ENCODE measurements at regions not wholly inside any gene's neighbourhood (a gene's known extent, or its start where the extent isn't known, plus 50 kb on each side); places are given as distances from the start of the nearest gene placed in this dataset.

DNA sequence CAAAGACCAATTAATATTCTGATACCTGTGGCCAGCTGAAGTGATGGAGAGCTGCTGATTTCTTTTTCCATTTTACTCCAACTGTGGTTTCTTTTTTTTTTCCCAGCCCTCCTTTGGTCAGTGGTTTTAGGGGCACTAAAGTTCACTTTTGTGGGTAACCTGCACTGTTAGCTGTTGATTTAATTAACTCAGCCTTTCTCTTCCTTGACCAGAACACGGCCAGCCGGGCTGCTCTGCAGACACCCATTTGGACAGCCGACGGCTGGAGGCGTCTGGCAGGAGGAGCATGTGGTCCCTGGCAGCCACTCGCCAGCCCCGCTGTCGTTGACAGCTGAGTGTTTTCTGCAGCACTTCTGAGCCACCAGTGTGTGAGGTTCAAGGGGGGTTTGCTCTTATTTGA, 136.2 kb upstream of the RUNX3 start:
- DNase-seq (ENCODE audit: low spot score): no peak

DNA sequence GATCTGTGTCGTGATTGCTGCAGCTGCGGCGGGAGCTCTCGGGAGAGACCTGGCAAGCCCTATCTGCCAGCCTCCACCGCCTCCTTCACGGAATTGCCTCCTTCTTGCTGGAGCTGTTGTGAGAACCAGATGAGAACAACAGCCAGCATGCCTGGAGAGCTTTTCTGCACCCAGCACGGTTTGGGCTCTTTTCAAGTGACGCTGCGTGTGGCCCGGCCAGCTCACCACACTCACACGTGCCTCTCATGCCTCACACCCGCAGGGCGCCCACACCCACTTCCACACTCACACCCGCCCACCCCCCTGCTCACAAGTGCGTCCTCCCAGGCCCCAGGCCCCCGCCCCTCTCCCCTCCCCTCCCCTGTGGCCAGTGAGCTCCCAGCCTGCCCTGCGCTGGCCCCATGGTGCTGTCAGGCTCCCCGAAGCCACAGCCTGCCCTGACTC, 135.7 kb upstream of the RUNX3 start:
- in situ Hi-C loops (cut with HindIII; ENCODE audit: low sequenced_read_pairs): no loop called here
- DNase-seq (ENCODE audit: low spot score): no peak

More for the DNA sequence above, 136.2 kb upstream of the RUNX3 start:
- in situ Hi-C loops (cut with HindIII; ENCODE audit: low sequenced_read_pairs): no loop called here

- DNase-seq (ENCODE audit: low spot score): no peak
- in situ Hi-C loops (cut with HindIII; ENCODE audit: low sequenced_read_pairs): no loop called here
Measured at GRCh38 chr1:25065321-25065721, 135.2 kb upstream of the RUNX3 start.

GRCh38 chr1:25064465-25065240, 134.6 kb upstream of the RUNX3 start:
- DNase-seq (ENCODE audit: low spot score): no peak
- in situ Hi-C loops (cut with HindIII; ENCODE audit: low sequenced_read_pairs): no loop called here

- in situ Hi-C loops (cut with HindIII; ENCODE audit: low sequenced_read_pairs): no loop called here
- DNase-seq (ENCODE audit: low spot score): no peak
Measured at GRCh38 chr1:25063591-25064416, 133.7 kb upstream of the RUNX3 start.

DNA sequence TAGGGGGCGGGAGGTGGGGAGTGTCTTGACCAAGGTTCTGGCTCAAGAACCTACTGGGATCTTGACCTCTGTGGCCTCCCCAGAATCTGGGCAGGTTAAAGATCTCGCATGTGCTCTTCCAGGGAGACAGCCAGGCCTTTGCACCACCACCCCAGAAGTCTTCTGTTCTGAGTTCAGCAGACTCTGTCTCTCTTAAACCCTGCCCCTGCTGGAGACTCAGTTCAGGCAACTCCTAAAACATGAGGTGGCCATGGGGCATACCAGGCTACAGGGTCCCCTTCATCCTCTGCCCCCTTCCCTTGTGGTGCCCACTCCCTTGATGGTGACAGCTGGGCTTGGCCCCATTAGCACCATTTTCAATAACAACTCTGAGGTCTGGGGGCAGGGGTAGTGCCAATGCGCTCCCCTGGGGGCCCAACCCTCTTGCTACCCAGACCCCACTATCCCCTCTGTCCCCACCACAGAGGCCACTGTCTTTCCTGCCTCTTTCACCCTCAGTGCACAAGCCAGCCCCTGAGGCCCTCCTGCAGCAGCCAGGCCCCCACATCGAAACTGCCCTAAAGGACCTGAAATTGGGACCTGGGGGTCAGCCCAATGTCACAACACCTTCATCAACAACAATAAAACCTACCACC, 132.7 kb upstream of the RUNX3 start:
- in situ Hi-C loops (cut with HindIII; ENCODE audit: low sequenced_read_pairs): no loop called here
- no peak for DNase-seq (ENCODE audit: low spot score)

DNA sequence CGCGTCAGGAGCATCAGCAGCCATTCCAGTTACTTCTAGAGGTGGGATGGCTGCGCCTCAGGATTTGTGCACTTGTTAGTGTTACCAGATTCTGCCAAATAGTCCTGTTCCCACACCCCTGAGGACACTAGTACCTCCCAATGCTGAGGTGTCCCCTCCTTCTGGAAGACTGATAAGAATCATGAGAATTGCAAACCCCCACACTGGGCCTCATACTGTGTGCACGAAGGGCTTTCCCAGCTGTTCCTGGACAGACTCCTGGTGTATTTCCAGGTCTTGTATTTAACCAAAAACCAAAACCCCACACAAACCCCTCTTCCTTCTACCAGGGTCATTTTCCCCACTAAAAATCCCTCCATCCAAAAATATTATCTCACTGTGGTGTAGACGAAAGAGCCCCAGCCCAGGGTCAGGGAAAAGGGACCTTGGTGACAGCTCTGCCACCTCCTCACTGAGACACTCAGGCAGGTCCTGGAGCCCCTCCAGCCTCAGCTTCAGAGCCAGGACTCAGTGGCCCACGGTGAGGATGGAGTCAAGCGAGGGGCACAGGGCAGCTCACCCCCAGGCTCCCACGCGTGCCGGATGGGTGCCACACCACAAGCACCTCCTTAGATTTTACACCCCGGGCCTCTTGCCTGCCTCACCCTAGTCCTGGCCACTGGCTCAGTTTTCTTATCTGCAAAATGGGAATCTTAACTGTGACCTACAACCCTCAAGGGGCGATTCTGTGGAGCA, 131.4 kb upstream of the RUNX3 start:
- in situ Hi-C loops (cut with HindIII; ENCODE audit: low sequenced_read_pairs): no loop called here
- DNase-seq (ENCODE audit: low spot score): no peak

DNA sequence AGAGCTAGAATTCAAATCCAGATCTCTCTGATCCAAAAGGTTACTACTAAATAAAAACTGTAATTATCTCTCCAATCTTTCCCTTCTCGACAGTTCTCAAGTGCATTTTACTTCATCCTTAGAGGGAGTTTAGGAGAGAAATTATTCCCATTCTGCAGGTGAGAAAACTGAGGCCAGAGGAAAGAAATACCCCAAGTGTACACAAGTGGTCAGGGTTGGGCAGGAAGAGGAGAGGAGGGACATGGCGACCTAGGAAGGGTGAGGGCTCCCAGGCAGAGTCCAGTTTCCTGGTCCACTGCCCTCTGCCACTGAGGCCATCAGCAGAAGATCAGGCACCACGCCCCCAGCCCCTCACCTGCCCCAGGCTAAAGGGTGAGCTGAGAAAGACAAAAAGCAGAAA, 127.1 kb upstream of the RUNX3 start:
- in situ Hi-C loops (cut with HindIII; ENCODE audit: low sequenced_read_pairs): no loop called here
- DNase-seq (ENCODE audit: low spot score): no peak

- in situ Hi-C loops (cut with HindIII; ENCODE audit: low sequenced_read_pairs): no loop called here
- no peak for DNase-seq (ENCODE audit: low spot score)
Measured at GRCh38 chr1:25056536-25056935, 126.5 kb upstream of the RUNX3 start.

- no peak for DNase-seq (ENCODE audit: low spot score)
- in situ Hi-C loops (cut with HindIII; ENCODE audit: low sequenced_read_pairs): no loop called here
Measured at GRCh38 chr1:25055961-25056360, 125.9 kb upstream of the RUNX3 start.

DNA sequence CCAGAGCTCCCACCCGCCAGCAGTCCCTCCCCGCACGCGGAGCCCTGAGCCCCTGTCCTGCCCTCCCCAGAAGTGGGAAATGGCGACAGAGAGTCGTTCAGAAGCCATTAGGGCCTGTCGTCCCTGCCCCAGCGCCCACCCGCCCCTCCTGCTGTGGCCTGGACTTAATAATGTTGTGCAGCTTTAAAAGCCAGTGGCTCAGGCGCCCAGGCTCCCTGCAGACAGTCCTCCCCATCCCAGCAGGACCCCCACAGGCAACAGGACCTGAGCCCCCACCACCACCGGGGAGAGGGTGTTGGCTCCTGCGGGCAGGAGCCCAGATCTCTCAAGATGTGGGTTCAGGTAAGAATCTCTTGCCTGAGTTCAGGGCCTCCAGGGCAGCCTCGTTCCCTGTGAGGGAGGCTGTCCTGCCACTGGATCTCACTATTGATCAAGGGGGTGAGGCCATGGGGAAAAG, 125.3 kb upstream of the RUNX3 start:
- DNase-seq (ENCODE audit: low spot score): no peak
- in situ Hi-C loops (cut with HindIII; ENCODE audit: low sequenced_read_pairs): no loop called here

DNA sequence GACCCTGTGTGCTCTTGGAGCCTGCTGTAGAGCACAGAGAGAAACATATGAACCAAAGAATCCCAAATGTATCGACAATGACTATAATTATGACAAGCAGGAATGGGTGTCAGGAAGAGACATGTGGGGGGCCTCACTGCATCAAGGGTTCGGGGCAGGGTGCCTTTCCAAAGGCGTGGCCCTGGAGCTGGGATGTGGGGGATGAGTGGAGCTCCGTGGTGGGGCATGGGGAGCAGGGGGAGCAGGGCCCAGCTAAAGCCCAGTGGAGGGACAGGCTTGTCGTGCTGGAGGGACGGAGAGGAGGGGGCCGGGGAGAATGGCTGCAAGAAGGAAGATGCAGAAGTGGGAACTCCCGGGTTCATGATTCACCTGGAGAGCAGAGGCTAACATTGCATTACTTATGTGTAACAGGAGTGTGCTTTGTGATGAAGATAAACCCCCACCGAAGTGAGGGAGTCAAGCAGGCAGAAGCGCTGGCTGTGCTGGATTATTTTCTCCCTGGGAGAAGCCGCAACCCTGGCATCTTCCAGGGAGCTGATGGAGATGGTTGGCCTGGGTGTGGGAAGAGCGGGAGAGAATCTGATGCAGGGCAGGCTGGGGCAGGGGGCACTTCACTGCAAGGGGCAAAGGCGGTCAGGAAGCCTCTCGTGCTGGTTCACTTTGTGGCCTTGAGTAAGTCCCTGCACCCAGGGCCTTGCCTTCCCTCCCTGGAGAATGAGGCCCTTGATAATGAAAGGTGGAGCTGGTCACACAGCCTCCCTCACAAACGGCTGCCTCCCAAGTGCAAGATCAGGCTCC, 124.6 kb upstream of the RUNX3 start:
- in situ Hi-C loops (cut with HindIII; ENCODE audit: low sequenced_read_pairs): no loop called here
- DNase-seq (ENCODE audit: low spot score): no peak

DNA sequence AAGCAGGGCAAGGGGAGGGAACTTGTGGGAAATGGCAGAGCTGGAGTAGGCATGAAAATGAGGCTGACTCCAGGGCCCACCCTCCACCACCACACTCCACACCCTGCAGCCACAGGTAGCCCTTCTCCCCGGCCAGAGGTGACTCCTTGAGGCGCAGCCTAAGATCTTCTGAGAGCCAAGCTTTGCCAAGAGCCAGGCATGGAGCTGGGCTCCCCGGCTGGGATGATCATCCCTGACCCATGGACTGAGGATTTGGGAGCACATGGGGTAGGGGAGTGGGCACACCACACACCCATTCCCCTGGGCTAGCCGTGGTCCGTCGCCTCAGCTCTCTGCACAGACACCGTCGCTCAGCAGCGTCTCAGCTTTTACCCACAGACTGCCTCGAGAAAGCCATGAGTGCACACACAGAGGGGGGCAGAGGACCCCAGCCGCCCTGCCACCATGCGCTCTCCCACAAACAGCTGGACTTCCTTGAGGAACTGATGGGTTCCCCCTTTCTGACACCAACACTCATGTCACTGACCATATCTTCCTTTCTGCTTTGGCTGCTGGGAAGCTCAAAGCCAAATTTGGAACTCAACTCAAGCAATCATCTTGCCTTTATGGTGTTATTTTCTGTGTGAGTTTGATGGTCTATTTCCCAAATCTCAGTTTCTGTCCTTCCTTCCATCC, 123.6 kb upstream of the RUNX3 start:
- DNase-seq (ENCODE audit: low spot score): no peak
- in situ Hi-C loops (cut with HindIII; ENCODE audit: low sequenced_read_pairs): no loop called here

GRCh38 chr1:25051906-25052305, 121.8 kb upstream of the RUNX3 start:
- in situ Hi-C loops (cut with HindIII; ENCODE audit: low sequenced_read_pairs): no loop called here
- DNase-seq (ENCODE audit: low spot score): no peak

DNA sequence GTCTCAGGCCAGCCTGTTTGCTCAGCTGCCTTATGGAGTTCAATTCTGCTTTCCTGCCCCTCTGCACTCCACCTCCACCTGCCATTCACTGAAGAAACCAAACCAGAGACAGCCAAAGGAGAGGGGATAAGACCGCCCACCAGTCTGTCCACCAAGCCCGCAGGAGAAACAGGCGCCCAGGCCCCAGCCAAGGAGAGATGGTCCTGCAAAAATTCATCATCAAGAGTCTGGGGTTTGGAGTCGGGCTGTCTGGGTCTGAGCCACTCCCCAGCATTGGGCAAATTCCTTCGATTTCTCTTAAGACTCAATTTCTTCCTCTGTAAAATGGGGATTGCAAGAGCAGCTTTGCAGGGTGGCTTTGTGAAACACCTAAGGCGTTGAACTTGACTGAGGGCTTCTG, 121.4 kb upstream of the RUNX3 start:
- no peak for DNase-seq (ENCODE audit: low spot score)
- in situ Hi-C loops (cut with HindIII; ENCODE audit: low sequenced_read_pairs): no loop called here

DNA sequence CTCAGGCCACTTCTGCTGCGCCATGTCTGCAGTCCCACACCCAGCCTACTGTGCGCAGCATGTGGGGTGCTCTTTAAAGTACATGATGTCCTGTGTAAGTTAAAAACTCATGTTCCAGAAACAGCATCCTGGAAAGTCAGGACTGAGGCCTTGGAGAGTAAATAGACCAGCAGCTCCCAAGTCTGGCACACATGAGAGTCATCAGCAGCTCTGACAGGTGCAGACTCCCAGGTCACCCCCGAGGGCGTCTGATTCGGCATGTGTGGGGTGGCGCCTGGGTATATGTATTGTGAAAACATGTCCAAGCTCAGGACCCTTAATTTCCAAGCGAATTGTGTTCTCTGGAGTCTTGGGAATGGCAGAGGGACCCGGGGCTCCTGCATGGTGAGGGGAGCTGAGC, 120.1 kb upstream of the RUNX3 start:
- no peak for DNase-seq (ENCODE audit: low spot score)
- in situ Hi-C loops (cut with HindIII; ENCODE audit: low sequenced_read_pairs): no loop called here

GRCh38 chr1:25049190-25049589, 119.1 kb upstream of the RUNX3 start:
- DNase-seq (ENCODE audit: low spot score): no peak
- in situ Hi-C loops (cut with HindIII; ENCODE audit: low sequenced_read_pairs): no loop called here

DNA sequence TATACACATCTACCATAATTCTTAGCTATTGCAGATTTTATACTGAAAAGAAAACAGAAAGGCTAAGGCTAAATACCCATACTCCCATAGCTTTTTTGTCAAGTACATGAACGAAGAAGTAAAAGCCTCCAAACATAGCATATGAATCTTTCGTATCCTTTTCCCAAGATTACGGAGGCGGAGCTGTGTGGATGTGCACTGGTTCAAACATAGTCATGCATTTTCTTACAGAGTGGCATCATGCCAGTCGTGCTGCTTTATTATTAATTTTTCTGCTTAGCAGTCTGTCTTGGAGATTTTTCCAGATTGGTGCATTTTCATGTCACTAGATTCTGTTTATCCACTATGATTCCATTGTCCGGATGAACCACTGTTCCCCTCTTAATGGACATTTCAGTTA, 118.7 kb upstream of the RUNX3 start:
- DNase-seq (ENCODE audit: low spot score): no peak
- in situ Hi-C loops (cut with HindIII; ENCODE audit: low sequenced_read_pairs): no loop called here
